ENCODE measurements at regions not wholly inside any gene's neighbourhood (a gene's known extent, or its start where the extent isn't known, plus 50 kb on each side); places are given as distances from the start of the nearest gene placed in this dataset.
A peak's percentile ranks its signal among the peaks of the same experiment; 100 is the strongest.

- no peak overlapping the region for H3K4me3 ChIP-seq (ENCODE audit: low read depth, low read length)
- TF ChIP-seq CTCF (IDR thresholded peaks at IDR 0.05; ENCODE audit: insufficient read depth, low read depth, low read length, missing control alignments), result peak; percentile 56
- DNase-seq (ENCODE audit: low read depth), result peak; percentile 11
Measured at GRCh38 chr10:63901228-63901627, 380.0 kb downstream of the REEP3 start.

- H3K4me3 ChIP-seq (ENCODE audit: low read depth, low read length), result no peak overlapping the region
- DNase-seq (ENCODE audit: low read depth), result no peak
- no peak for TF ChIP-seq CTCF (IDR thresholded peaks at IDR 0.05; ENCODE audit: insufficient read depth, low read depth, low read length, missing control alignments)
Measured at GRCh38 chr10:63901881-63902280, 380.7 kb downstream of the REEP3 start.

GRCh38 chr10:63910806-63911205 lies 389.6 kb downstream of the REEP3 start:
- H3K4me3 ChIP-seq (ENCODE audit: low read depth, low read length), result no peak overlapping the region
- no peak for DNase-seq (ENCODE audit: low read depth)
- TF ChIP-seq CTCF (IDR thresholded peaks at IDR 0.05; ENCODE audit: insufficient read depth, low read depth, low read length, missing control alignments), result no peak

GRCh38 chr10:63915240-63915639 lies 394.0 kb downstream of the REEP3 start:
- no peak overlapping the region for H3K4me3 ChIP-seq (ENCODE audit: low read depth, low read length)
- no peak for DNase-seq (ENCODE audit: low read depth)
- no peak for TF ChIP-seq CTCF (IDR thresholded peaks at IDR 0.05; ENCODE audit: insufficient read depth, low read depth, low read length, missing control alignments)

GRCh38 chr10:63917363-63917762 lies 396.2 kb downstream of the REEP3 start:
- no peak for TF ChIP-seq CTCF (IDR thresholded peaks at IDR 0.05; ENCODE audit: insufficient read depth, low read depth, low read length, missing control alignments)
- DNase-seq (ENCODE audit: low read depth), result no peak
- no peak overlapping the region for H3K4me3 ChIP-seq (ENCODE audit: low read depth, low read length)

GRCh38 chr10:63919575-63920279 lies 398.5 kb downstream of the REEP3 start:
- no peak for DNase-seq (ENCODE audit: low read depth)
- no peak overlapping the region for H3K4me3 ChIP-seq (ENCODE audit: low read depth, low read length)

More at GRCh38 chr10:63919575-63920279, 398.5 kb downstream of the REEP3 start:
- no peak for TF ChIP-seq CTCF (IDR thresholded peaks at IDR 0.05; ENCODE audit: insufficient read depth, low read depth, low read length, missing control alignments)
